Esophagus mucosa (tissue), 1 donor: ENCODE measurements at regions not wholly inside any gene's neighbourhood (a gene's known extent, or its start where the extent isn't known, plus 50 kb on each side); places are given as distances from the start of the nearest gene placed in this dataset.

Experiments
- ATAC-seq: fragments of 200-7000 bp; cut with Tn5 transposase; one replicate; pipeline ENCODE4 v1.9.1; 2020
- donor health status: DM: yes; HTN: yes; CAD: no.

- no peak for ATAC-seq
Measured at GRCh38 chr5:3888310-3888709, 292.7 kb downstream of the IRX1 start.

- no peak for ATAC-seq
Measured at GRCh38 chr5:3889412-3890142, 293.9 kb downstream of the IRX1 start.

- ATAC-seq: no peak
Measured at GRCh38 chr5:3891113-3891512, 295.5 kb downstream of the IRX1 start.

- no peak for ATAC-seq
Measured at GRCh38 chr5:3893527-3893926, 297.9 kb downstream of the IRX1 start.

GRCh38 chr5:3893975-3894374, 298.3 kb downstream of the IRX1 start:
- no peak for ATAC-seq

GRCh38 chr5:3896098-3896497, 300.5 kb downstream of the IRX1 start:
- ATAC-seq: no peak

GRCh38 chr5:3899093-3899492, 303.5 kb downstream of the IRX1 start:
- no peak for ATAC-seq

GRCh38 chr5:3904584-3904983, 309.0 kb downstream of the IRX1 start:
- ATAC-seq: no peak

- no peak for ATAC-seq
Measured at GRCh38 chr5:3905031-3905430, 309.4 kb downstream of the IRX1 start.

GRCh38 chr5:3905521-3905920, 309.9 kb downstream of the IRX1 start:
- ATAC-seq: no peak

GRCh38 chr5:3911111-3911510, 315.5 kb downstream of the IRX1 start:
- ATAC-seq: no peak

GRCh38 chr5:3911773-3912172, 316.1 kb downstream of the IRX1 start:
- ATAC-seq: no peak

- no peak for ATAC-seq
Measured at GRCh38 chr5:3912790-3913189, 317.2 kb downstream of the IRX1 start.

GRCh38 chr5:3913279-3913678, 317.6 kb downstream of the IRX1 start:
- no peak for ATAC-seq

- no peak for ATAC-seq
Measured at GRCh38 chr5:3925022-3925421, 329.4 kb downstream of the IRX1 start.

- no peak for ATAC-seq
Measured at GRCh38 chr5:3925935-3926334, 330.3 kb downstream of the IRX1 start.

- no peak for ATAC-seq
Measured at GRCh38 chr5:3929799-3930198, 334.2 kb downstream of the IRX1 start.

- no peak for ATAC-seq
Measured at GRCh38 chr5:3931976-3932375, 336.3 kb downstream of the IRX1 start.

GRCh38 chr5:3933536-3933935, 337.9 kb downstream of the IRX1 start:
- ATAC-seq: no peak

- no peak for ATAC-seq
Measured at GRCh38 chr5:3933966-3934365, 338.3 kb downstream of the IRX1 start.

- ATAC-seq: no peak
Measured at GRCh38 chr5:3943859-3944258, 348.2 kb downstream of the IRX1 start.

- no peak for ATAC-seq
Measured at GRCh38 chr5:3944930-3945329, 349.3 kb downstream of the IRX1 start.

- no peak for ATAC-seq
Measured at GRCh38 chr5:3948838-3949237, 353.2 kb downstream of the IRX1 start.

- no peak for ATAC-seq
Measured at GRCh38 chr5:3954199-3954598, 358.6 kb downstream of the IRX1 start.

GRCh38 chr5:3954633-3955032, 359.0 kb downstream of the IRX1 start:
- ATAC-seq: no peak
